ENCODE measurements at regions not wholly inside any gene's neighbourhood (a gene's known extent, or its start where the extent isn't known, plus 50 kb on each side); places are given as distances from the start of the nearest gene placed in this dataset.

DNA sequence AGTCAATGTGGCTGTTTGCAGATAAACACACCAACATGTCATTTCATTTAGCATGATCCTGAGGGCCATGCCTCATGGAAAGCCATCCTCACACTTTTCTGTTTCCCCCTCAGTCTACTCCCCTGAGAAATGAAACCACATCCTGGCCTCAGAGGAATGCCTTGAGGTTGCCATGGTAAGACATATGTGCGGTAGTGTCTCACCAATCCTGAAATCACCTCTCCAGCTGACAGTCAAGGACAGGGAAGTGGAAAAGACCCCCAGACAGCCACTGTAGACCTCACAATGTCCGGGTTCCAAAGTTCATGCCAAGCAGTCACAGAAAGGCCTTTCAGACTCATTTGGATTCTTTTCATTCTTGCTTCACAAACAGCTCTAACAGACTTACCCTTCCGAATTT is 175.2 kb upstream of the PKDCC start:
- Mint-ChIP-seq H3K27ac (no peak overlapping the region), H3K36me3 (no peaks in the 10 kb centered on the region), H3K9me3 (no peaks in the 10 kb centered on the region)
- ATAC-seq = no peak
- peak in 1 of 2 donors; percentile 11 for DNase-seq (ENCODE audit: low spot score in 2 of 2)

DNA sequence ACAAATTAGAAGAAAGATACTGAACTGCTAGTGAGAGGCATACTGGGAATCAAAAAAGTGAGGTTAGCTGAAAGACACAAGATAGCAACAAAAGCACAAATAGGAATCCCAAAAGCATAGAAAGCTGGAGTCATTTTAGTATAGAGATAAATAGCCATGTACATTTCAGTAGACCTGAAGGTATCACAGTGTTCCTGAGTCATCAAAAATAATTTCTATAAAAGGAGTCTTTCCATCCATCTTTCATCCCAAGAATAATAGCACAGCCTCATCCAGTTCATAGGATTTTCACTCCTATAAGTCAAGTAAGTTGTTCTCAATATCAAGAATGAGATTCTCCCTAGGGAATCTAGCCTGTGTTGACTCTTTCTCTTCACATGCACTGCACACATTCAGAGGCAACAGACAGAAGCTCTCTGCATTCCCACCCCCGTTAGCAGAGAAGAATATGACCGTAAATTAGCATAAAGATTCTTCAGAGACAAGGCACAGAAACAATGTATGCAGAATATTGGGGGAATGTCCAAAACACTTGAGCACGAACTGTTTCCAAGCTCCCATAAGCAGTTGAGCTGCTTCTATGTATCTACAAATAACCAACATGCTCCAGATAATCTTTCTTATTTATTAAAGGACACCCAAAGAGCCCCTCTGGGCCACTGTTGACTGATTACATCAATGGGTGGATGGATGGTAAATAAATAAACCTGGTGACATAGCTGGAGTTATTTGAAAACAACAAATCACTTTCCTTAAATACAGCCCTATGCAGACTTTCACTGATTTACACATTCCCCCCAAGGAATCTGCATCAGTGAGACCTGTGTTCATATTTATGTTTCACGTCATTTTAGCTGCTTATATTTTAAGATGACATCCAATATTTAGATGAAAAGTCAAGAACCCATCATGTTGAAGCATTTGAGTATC is 174.5 kb upstream of the PKDCC start:
- Mint-ChIP-seq H3K36me3 (no peaks in the 10 kb centered on the region), H3K27ac (no peak overlapping the region), H3K9me3 (no peaks in the 10 kb centered on the region)
- no peak for ATAC-seq
- DNase-seq (ENCODE audit: low spot score in 2 of 2) = no peak

GRCh38 chr2:41877114-41877678 is 170.6 kb upstream of the PKDCC start:
- Mint-ChIP-seq H3K9me3 (no peaks in the 10 kb centered on the region), H3K27ac (no peak overlapping the region), H3K36me3 (no peaks in the 10 kb centered on the region)
- DNase-seq (ENCODE audit: low spot score in 2 of 2) (no peak), ATAC-seq (no peak)

GRCh38 chr2:41878056-41878455 is 169.8 kb upstream of the PKDCC start:
- no peak for ATAC-seq
- Mint-ChIP-seq H3K9me3 (no peaks in the 10 kb centered on the region), H3K36me3 (no peaks in the 10 kb centered on the region), H3K27ac (no peak overlapping the region)
- DNase-seq (ENCODE audit: low spot score in 2 of 2) = no peak

GRCh38 chr2:41878716-41879234 is 169.0 kb upstream of the PKDCC start:
- ATAC-seq (no peak), DNase-seq (ENCODE audit: low spot score in 2 of 2) (no peak)
- H3K36me3 Mint-ChIP-seq = no peaks in the 10 kb centered on the region
- no peak overlapping the region for H3K27ac Mint-ChIP-seq
- no peaks in the 10 kb centered on the region for H3K9me3 Mint-ChIP-seq

- no peak for ATAC-seq
- DNase-seq (ENCODE audit: low spot score in 2 of 2) = no peak
- no peak overlapping the region for H3K27ac Mint-ChIP-seq
- H3K9me3 Mint-ChIP-seq = no peaks in the 10 kb centered on the region
- no peaks in the 10 kb centered on the region for H3K36me3 Mint-ChIP-seq
Observed at GRCh38 chr2:41879235-41879916, 168.4 kb upstream of the PKDCC start.

DNA sequence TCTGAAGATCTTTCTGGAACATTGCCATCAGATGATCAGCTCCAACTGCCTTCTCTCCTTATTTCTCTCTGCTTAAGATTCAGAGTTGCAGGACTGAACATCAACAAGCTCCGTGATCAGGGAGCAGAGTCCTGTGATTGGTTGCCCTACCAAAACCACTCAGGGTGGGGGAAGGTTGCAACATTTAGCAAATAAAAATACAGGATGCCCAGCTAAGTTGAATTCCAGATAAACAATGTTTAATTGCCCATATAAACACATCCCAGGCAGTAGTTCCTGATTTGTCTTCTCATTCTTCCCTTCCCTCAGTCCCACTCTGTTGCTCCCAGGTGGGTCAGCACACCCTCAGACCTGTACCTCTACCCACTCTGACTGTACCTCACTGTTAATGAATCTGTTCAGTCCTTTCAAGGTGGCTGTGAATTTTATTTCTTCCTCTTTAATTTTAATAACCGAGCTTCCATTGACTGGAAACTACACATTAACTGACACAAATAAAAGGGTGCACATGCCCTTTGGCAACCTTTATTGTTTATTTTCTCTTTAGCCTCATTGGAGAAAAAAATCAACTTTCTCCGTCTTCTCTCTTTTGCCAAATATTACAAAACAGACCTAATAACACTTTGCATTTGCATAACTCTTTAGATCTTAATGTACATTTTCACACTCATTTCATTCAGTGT is 167.1 kb upstream of the PKDCC start:
- Mint-ChIP-seq H3K36me3 (no peaks in the 10 kb centered on the region), H3K27ac (no peak overlapping the region), H3K9me3 (no peaks in the 10 kb centered on the region)
- no peak for DNase-seq (ENCODE audit: low spot score in 2 of 2)
- no peak for ATAC-seq

DNA sequence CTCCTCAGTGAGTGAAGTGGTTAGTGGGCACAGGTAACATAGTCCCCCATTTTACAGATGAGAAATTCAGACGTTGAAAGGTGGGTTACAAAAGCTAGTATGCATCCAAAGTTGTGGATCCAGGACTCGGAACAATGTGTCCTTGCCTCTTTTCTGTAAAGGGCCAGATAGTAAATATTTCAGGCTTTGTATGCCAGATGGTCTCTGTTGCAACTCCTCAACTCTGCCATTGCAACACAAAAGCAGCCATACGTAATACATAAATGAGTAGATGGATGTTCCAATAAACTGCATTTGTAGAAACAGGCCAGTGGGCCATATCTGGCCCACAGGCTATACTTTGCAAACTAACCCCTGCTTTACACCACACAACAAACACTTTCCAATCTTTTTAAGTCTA is 166.6 kb upstream of the PKDCC start:
- ATAC-seq = no peak
- H3K9me3 Mint-ChIP-seq = no peaks in the 10 kb centered on the region
- DNase-seq (ENCODE audit: low spot score in 2 of 2) = no peak
- no peak overlapping the region for H3K27ac Mint-ChIP-seq
- H3K36me3 Mint-ChIP-seq = no peaks in the 10 kb centered on the region

DNA sequence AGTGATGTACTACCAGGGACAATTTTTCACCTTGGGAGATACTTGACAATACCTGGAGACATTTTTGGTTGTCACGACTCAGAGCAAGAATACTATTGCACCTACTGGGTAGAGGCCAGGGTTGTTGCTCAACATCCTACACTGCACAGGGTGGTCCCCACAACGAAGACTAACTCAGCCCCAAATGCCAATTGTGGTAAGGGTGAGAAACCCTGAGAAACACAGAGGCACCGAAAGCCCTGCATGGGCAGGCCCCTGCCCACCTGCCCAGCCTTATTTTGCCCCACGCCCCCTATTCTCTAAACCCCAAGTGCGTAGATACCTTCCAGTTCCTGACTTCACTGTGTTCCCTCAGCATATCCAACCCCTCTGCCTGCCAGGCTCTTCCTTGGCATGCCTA is 163.1 kb upstream of the PKDCC start:
- ATAC-seq = no peak
- H3K36me3 Mint-ChIP-seq = no peaks in the 10 kb centered on the region
- no peak overlapping the region for H3K27ac Mint-ChIP-seq
- DNase-seq (ENCODE audit: low spot score in 2 of 2) = no peak
- H3K9me3 Mint-ChIP-seq = no peaks in the 10 kb centered on the region

- ATAC-seq = no peak
- no peaks in the 10 kb centered on the region for H3K9me3 Mint-ChIP-seq
- DNase-seq (ENCODE audit: low spot score in 2 of 2) = no peak
- H3K36me3 Mint-ChIP-seq = no peaks in the 10 kb centered on the region
- no peak overlapping the region for H3K27ac Mint-ChIP-seq
Observed at GRCh38 chr2:41886145-41886664, 161.6 kb upstream of the PKDCC start.

GRCh38 chr2:41886757-41887156 is 161.1 kb upstream of the PKDCC start:
- H3K36me3 Mint-ChIP-seq = no peaks in the 10 kb centered on the region
- DNase-seq (ENCODE audit: low spot score in 2 of 2) = no peak
- no peak overlapping the region for H3K27ac Mint-ChIP-seq
- ATAC-seq = no peak
- no peaks in the 10 kb centered on the region for H3K9me3 Mint-ChIP-seq

DNA sequence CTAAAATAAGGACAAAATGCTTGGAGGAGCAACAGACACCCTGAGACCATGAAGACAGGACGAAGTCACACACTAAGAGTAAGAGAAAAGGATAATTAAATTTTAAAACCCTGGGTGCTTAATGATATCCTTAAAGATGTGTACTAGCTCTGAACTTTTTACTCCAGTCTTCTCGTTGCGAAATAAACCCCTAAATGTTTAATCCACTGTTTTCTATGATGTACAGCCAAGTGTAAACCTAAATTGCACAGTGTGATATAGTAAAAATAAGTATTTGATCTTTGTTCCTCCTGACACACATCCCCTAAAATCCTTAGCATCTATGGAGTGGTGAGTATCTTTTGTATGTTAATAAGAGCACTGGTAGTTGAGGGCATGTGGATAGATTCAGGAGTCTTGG is 157.5 kb upstream of the PKDCC start:
- H3K36me3 Mint-ChIP-seq = no peaks in the 10 kb centered on the region
- no peak for ATAC-seq
- H3K9me3 Mint-ChIP-seq = no peaks in the 10 kb centered on the region
- no peak for DNase-seq (ENCODE audit: low spot score in 2 of 2)
- H3K27ac Mint-ChIP-seq = no peak overlapping the region

- DNase-seq (ENCODE audit: low spot score in 2 of 2) (no peak), ATAC-seq (no peak)
- H3K27ac Mint-ChIP-seq = no peak overlapping the region
- H3K9me3 Mint-ChIP-seq = no peaks in the 10 kb centered on the region
- H3K36me3 Mint-ChIP-seq = no peaks in the 10 kb centered on the region
Observed at GRCh38 chr2:41892476-41892875, 155.3 kb upstream of the PKDCC start.

- no peaks in the 10 kb centered on the region for H3K9me3 Mint-ChIP-seq
- H3K27ac Mint-ChIP-seq = no peak overlapping the region
- H3K36me3 Mint-ChIP-seq = no peaks in the 10 kb centered on the region
- DNase-seq (ENCODE audit: low spot score in 2 of 2) = no peak
- no peak for ATAC-seq
Observed at GRCh38 chr2:41894563-41895333, 153.1 kb upstream of the PKDCC start.

GRCh38 chr2:41895334-41895664 is 152.5 kb upstream of the PKDCC start:
- DNase-seq (ENCODE audit: low spot score in 2 of 2) (no peak), ATAC-seq (no peak)
- H3K36me3 Mint-ChIP-seq = no peaks in the 10 kb centered on the region
- H3K27ac Mint-ChIP-seq = no peak overlapping the region
- H3K9me3 Mint-ChIP-seq = no peaks in the 10 kb centered on the region

- H3K9me3 Mint-ChIP-seq = no peaks in the 10 kb centered on the region
- H3K36me3 Mint-ChIP-seq = no peaks in the 10 kb centered on the region
- DNase-seq (ENCODE audit: low spot score in 2 of 2) = no peak
- ATAC-seq = peak; percentile 43 to 71
- H3K27ac Mint-ChIP-seq = no peak overlapping the region
Observed at GRCh38 chr2:41896186-41896846, 151.5 kb upstream of the PKDCC start.
